CD4-positive, alpha-beta T cell treated with Interleukin-15 for 1 hour (primary cell): ENCODE measurements at regions not wholly inside any gene's neighbourhood (a gene's known extent, or its start where the extent isn't known, plus 50 kb on each side); places are given as distances from the start of the nearest gene placed in this dataset.
"Not testable (repeated sequence)": the region's sequence is repeated elsewhere in the genome, so short reads cannot be mapped to it uniquely, and the experiment has no call there.

ENCODE experiments used
- DNase-seq: peaks from one replicate; pipeline ENCODE4 v3.0.0-alpha.2; 2020

DNA sequence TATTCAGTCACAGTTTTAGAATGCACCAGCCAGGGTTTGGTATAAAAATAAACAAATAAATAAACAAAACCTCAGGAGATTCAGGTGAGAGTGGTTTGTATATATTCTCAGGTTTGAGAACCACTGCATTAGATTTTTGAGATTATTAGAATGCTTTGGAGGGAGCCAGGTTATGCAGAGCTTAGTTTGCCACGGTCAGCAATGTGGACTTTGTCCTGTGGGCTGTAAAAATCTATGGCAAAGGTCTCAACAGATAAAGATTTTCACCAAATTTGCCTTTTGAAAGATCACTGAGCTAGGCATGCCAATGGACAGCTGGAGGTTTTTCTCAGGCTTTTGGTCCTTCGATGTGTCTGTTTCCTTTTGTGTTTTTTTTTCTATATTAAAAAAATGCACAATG lies 650.1 kb upstream of the RAG2 start:
- no peak for DNase-seq

GRCh38 chr11:37246092-37246491 lies 648.1 kb upstream of the RAG2 start:
- not testable (repeated sequence) for DNase-seq

GRCh38 chr11:37230865-37231264 lies 632.8 kb upstream of the RAG2 start:
- no peak for DNase-seq

GRCh38 chr11:37223962-37224361 lies 625.9 kb upstream of the RAG2 start:
- DNase-seq, result no peak

GRCh38 chr11:37203006-37203405 lies 605.0 kb upstream of the RAG2 start:
- no peak for DNase-seq

- DNase-seq, result no peak
These were observed 601.0 kb upstream of the RAG2 start for GRCh38 chr11:37199082-37199481.

DNA sequence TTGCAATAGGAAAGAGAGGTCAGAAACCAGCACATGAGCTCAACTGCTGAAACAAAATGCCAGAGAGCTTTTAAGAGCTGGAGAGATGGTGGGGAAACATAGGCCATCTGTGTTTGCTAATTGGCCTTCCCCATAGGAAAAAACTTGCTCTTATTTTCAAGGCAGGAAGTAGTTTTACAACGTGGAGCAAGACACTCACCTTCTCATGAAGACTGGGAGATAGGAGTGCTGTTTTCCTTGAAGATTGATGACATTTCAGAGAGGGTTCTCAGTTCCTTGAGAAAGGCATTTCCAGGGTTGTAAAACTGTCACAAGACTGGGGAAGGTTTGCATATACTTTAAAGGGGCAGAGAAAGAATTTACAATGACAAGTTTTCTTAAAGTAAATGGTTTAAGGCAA lies 586.3 kb upstream of the RAG2 start:
- no peak for DNase-seq

- no peak for DNase-seq
These were observed 584.0 kb upstream of the RAG2 start for GRCh38 chr11:37182031-37182430.

DNA sequence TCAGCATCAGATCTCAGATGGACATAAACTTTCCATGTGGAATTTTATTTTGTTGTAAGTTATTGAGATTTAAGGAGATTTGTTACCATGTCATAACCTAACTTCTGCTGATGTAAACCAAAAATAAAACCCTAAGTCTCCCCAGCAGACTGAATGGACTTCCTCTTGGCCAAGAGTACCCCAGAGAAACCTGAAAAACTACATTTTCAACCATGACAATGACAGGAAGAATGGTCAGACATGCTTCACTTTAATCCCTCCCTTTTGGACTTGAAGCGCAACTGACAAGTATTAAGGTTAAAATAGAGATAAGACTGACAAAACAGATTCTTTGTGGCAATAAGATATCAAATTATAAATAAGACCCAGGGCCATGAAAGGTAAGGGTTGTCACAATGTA lies 579.7 kb upstream of the RAG2 start:
- no peak for DNase-seq

- DNase-seq, result no peak
These were observed 573.4 kb upstream of the RAG2 start for GRCh38 chr11:37171451-37171850.

- DNase-seq, result no peak
These were observed 572.3 kb upstream of the RAG2 start for GRCh38 chr11:37170311-37170710.

- DNase-seq, result not testable (repeated sequence)
These were observed 547.4 kb upstream of the RAG2 start for GRCh38 chr11:37145434-37145833.

DNA sequence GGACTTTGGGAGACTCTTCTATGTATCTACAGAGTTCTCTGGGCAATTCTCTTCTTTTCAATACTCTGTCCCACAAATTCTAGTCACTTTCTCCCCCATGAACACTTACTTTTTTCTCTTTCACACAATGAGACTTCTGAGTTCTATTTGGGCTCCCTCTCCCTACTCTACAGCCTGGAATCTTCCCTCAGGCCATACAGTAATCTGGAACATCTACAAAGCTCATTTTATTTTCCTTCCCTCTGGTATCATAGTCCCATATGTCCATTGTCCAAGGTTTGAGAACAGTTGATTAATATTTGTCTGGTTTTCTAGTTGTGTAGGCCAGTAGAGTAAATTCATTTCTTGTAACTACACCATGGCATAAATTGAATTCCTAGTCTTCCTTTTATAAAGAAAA lies 544.6 kb upstream of the RAG2 start:
- no peak for DNase-seq

GRCh38 chr11:37141707-37142106 lies 543.7 kb upstream of the RAG2 start:
- DNase-seq, result no peak

- DNase-seq, result not testable (repeated sequence)
These were observed 537.6 kb upstream of the RAG2 start for GRCh38 chr11:37135606-37136005.

- no peak for DNase-seq
These were observed 536.6 kb upstream of the RAG2 start for GRCh38 chr11:37134637-37135036.

- DNase-seq, result no peak
These were observed 526.3 kb upstream of the RAG2 start for GRCh38 chr11:37124384-37124783.

- DNase-seq, result no peak
These were observed 517.9 kb upstream of the RAG2 start for GRCh38 chr11:37115963-37116362.

DNA sequence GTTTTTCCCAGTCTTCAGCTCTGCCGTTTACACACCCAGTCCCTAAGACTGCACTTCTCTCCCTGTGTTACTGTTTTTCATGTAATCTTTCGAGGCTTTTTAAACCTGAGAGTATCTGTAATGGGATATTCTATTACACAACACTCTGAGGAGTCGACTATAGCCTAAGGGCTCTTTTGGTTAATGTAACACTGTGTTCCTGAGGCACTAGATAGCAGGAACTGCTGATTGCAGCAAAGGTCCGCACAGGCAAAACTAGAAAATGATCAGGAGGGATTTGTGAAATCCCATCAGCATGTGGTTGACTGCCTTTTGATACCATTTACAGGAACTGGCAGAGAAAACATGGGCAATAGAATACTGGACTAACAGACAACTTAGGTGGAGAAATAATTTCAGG lies 512.3 kb upstream of the RAG2 start:
- DNase-seq, result no peak

DNA sequence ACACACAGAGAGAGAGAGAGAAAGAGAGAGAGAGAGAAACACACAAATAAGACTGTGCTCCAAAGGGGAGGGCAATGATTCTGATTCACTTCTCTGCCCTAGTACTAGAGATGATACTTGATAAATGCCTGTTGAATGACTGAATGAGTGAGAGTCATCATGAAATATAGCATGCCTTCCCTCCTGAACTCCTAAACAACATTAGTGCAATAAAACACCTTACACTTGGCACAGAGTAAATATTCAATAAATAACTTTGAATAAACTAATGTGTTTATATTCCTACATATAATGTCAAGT lies 511.2 kb upstream of the RAG2 start:
- no peak for DNase-seq

- no peak for DNase-seq
These were observed 510.6 kb upstream of the RAG2 start for GRCh38 chr11:37108436-37109285.

GRCh38 chr11:37107831-37108230 lies 509.8 kb upstream of the RAG2 start:
- no peak for DNase-seq

DNA sequence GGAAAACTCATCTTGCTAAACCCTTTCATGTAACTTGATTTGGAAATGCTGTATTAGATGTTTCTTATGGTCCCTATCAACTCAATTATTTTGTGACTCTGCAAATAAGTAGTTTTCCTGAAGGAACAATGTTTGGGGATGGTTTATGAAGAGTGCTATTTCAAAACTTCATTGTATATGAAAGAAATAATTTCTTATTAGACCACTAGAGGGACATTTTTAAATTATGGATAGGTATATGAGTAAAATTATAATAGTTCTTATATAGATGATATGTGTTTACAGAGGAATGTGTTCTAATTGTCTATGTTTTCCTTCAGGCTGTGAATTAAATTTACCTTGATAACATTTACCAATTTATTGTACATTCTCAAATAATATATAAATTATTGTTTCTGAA lies 509.4 kb upstream of the RAG2 start:
- no peak for DNase-seq

GRCh38 chr11:37105427-37105826 lies 507.4 kb upstream of the RAG2 start:
- no peak for DNase-seq

GRCh38 chr11:37104380-37104779 lies 506.3 kb upstream of the RAG2 start:
- DNase-seq, result no peak
